ENCODE measurements at regions not wholly inside any gene's neighbourhood (a gene's known extent, or its start where the extent isn't known, plus 50 kb on each side); places are given as distances from the start of the nearest gene placed in this dataset.

DNA sequence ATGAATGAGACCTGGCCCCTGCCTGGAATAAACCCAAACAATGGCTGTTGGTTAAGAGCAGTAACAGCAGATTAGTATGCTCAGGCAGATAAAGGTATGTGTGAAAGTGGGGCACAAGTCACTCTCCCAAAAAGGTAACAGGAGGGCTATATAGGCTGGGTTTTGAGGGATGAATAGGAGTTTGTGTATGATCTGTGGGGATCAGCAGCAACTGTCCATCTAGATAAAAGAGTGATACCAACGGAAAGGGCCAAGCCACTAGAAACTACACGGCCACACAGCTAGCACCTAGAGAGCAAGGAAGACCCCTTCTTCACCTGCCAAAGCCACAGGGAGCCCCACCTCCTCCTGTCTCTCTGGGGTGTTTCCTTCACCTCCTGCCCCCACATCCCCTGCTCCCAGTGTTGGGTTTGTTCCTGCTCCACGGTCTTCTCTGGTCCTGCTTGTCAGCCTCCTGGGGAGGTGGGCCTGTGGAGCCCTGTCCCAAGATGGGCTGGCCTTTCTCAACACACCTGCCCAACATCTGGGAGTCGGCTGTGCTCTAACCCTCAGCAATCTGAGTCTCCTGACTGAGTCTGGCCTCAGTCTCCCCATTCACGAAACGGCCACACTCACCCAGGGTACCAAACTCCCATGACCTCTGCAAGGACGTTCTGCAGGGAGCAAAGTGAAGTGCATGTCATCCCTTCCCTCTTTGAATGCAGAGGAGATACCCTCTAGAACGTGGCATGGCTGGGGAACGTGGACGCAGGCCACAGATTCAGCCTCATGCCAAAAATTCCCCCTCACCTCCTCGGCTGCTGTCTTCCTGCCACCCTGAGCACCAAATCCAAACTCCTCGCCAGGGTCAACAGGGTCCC, 108.2 kb downstream of the NCOR2 start:
- no peak for DNase-seq (ENCODE audit: low spot score)

DNA sequence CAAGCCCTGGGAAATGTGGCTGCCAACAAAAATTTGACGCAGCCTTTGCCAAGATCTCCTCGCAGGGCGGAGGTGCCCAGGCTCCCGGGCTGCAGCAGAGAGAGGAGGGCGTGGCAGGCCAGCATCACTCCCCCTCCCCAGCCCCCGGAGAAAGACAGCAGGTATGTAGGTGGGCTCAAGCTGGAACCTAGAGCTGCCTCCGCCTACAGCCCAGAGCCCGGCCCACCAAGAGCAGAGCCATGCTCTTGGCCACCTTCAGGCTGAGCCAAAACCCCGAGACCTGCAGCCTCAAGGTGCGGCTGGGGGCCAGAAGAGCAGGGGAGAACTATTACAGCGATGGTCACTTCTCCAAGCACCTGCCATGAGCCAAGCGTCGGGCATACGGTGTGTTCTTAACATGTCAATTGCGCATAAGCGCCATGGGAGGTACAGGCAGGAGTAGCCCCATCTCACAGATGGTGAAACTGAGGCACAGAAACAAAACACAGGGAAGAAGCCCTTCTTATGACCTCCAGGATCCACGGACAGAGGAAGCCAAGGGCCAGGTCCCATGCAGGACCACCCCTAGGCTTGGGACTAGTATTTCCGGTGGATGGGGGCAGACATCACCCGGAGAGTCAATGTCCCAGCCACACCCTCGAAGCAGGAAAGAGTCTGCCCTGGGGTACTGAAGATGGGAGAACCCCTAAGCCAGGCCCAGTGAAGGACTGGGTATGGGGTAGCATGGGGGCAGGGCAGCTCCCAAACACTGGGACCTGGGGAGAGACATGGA, 109.0 kb downstream of the NCOR2 start:
- no peak for DNase-seq (ENCODE audit: low spot score)

DNA sequence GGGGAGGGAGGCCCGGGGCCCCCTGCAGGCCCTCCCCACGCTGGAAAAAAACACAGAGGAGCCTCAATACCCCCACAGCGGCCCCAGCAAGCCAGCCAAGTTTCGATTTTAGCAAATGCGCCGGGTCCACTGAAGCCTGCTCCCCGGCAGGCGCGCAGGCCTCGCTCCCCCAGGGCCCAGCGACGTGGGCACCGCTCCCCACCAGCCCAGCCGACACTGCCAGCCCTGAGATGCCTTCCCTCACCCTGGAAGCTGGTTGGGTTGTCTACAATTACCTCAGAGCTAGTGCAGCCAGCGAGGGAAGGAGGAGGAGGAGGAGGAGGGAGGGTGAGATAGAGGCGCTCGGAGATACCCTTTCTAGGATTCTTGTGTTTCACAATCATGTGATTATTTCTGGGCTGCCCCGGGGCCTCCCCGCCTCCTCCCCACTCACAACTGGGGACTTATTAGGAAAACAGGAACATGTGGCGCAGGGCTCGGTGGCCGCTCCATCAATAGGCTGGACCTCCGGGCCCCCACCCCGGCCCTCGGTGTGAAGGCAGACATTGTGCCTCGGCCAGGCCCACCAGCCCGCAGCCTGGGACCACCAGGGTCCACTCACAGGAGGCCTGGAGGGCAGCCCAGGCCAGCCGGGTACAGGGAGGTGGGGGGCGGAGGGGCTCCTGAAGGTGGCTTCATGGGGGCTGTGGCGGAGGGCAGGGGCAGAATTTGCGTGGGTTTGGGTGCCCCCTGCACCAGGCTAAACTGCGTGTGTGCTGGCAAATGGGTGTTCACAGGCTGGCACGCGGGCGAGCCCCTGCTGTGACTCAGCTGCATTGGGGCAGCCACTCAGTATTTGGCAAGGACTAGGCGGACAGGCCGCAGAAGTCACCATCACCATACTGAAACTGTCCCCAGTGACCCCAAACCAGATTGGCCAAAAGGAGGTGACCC, 109.9 kb downstream of the NCOR2 start:
- DNase-seq (ENCODE audit: low spot score): peak; percentile 32

DNA sequence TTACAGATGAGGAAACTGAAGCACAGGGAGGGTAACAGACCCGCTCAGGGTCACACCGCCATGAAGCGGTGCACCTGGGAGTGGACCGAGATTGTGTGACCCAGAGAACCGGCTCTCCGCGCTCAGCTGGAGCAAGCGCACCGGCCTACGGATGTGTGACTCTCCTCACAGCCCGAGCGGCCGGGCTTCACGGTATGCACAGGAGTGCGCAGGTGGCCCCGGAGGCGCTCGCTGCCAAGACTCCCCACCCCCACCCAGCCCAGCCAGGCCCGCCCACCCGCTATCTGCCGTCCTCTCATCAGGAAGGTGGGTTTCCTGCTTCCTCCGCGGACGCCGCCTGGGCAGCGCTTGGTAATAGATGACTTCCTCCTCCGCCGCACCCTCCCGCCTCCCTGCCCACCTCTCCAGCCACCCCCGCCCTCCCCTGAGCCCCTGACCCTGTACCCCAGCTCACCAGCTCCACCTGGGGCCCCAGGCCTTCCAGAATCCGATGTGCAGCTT, 110.7 kb downstream of the NCOR2 start:
- DNase-seq (ENCODE audit: low spot score): peak; percentile 53

DNA sequence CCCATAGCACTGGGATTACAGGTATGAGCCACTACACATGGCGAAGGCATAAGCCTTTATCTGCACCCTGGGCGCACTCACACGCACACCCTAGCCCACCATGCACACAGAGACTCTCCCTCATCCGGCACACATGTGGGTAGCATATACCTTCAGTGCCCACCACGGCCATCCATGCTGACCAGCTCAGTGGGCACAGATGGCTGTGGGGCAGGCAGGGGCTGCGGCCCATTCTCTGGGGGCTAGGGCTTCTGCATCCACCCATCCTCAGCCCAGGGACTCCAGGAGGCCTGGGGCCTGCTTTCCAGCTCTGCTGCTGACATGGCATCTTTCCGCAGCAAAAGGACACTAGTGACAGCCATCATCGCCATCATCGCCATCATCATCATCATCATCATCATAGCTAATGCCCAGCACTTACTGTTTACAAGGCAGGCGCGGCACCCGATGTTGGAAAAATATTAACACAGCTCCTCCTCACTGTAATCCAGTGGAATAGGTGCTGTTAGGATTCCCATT, 111.2 kb downstream of the NCOR2 start:
- no peak for DNase-seq (ENCODE audit: low spot score)

DNA sequence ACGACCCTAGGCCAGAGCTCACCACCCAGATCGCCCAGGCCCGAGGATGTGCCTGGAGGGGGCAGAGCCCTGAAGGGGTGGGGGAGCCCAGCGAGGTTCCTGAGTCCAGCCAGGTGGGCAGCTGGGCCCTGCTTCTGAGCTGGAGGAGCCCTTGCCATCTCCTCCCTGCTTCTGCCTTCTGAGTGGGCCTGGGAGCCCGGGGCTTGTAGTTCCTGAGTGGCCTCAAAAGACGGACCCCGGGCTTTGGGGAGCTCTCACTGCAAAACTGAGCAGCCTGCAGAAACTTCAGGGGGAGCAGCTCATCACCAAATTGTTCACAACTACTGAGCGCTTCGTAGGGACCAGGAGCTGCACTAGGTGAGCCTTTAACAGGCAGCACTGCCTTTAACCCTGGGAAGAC, 112.1 kb downstream of the NCOR2 start:
- DNase-seq (ENCODE audit: low spot score): no peak

DNA sequence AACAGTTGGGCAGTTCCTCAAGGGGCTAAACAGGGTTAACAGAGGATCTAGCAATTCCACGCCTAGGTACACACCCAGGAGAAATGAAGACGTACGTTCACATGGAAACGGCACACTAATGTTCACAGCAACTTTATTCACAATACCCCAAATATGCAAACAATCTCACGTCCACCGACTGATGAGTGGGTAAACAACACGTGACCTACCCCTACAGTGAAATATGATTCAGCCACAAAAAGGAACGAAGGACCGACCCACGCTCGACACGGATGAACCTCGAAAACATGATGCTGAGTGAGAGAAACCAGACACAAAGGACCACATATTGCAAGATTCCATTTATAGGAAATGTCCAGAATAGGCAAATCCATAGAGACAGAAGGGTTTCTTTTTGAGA, 112.7 kb downstream of the NCOR2 start:
- no peak for DNase-seq (ENCODE audit: low spot score)

DNA sequence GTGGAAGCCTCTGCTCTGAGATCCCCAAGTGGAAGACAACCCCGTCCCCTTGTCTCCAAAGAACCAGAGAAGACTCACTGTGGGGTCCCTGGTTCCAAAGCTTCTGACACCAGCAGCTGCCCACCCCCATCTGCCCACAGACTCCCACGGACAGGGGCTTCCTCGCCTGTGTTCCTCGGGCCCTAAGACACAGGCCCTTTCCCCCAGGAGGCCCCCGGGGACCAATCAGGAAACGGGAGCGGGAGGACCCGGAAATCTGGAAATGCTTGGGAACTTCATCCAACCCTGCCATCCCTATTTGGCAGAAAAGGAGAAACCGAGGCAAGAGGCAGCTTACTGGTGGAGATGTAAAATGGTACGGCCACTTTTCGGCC, 113.1 kb downstream of the NCOR2 start:
- no peak for DNase-seq (ENCODE audit: low spot score)

DNA sequence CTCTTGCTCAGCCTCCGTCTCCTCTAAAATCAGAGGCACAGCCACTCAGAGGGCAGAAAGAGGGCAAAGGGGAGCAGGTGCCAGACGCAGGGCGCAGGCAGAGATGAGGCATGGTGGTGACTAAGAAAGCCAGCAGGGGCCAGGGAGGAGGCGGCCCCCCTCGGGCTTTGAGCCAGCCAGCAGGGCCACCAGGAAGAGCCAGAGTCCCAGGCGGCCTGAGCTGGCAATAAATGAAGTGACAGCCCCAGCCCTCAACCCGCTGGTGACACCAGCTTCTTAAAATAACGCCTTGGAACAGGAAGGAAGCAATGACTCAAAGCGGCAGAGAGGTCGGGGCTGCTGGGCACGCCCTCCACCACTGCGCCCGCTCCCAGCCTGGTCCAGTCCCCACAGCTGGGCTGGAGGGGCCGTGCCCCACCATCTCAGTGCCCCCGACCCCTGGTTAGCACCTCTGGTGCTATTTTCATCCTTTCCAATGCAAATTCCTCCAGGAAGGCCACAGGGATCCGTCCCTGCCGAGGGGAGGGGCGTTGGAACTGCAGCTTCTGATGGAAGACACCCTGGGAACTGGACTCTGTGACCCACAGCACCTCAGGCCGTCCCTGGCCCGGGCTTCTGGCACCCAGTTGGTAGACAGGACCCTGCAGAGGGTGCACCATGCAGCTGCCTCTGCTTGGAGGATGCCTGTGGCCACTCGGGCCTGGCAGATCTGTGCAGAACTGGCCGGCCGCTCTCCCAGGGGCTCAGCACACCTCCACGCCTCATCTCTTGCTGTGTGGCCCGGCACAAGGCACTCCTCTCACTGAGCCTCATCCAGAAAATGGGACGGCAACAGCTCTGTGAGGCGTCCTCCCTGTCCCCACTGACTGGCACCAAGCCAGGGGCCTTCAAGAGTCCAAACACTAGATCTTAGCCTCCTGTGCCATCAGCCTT, 113.7 kb downstream of the NCOR2 start:
- peak; percentile 85 for DNase-seq (ENCODE audit: low spot score)

DNA sequence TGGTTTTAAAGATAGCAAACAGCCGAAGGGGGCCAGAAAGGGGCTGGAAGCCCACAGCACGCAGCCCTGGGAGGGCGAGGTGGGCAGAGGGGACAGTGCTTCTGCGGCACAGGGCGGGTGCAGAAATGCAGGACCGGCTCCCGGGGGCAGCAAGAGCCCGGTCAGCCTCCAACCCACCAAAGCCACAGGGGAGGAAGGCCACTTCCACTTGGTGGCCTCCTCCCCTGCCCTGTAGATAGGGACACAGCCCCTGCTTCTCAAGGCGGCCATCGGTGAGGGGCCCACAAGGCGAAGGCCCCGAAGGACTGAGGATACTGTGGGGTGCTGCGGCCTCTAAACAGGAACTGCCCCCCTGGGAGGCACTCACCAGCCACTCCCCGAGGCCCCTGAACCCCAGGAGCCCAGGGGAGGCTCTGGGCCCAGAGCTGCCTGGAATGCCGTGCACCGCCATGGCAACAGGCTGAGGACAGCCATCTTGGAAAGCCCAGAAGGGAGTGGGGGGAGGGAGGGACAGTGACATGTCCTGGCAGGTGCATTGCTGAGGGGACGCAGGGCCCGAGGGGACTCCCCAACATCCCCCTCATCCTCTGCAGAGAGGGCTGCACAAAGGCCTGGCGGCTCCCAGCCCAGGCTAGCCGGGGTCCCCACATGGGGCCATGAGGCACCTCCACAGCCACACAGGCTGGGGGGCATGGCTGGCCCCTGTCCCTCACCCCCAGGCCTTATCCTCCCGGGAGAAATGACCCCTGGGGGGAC, 114.7 kb downstream of the NCOR2 start:
- no peak for DNase-seq (ENCODE audit: low spot score)

DNA sequence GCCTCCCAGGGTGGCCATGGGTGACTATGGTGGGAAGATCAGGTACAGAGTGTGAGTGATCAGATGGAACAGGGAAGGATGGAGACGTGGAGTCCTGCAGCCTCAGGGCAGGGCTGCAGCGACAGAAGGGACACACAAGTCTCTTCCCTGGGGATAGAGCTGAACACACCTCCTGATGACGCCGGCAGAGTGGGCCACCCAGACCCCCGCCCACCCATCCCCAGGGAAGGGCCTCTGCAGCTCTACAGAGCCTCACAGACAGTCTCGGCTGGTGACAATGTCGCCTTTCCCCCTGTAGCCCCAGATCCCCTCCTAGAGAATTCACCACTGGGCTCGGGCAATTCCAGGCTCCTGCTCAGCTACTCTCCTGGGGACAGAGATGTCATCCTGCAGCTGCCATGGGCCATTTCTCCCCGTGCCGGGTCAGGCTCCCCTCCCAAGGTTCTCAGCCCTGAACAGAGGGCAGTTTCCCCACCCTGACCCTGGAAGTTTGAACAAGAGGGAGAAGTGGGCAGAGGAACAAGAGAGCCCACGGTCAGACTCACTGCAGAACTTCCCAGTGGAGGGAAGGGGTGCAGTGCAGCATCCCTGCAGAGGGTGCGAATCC, 115.7 kb downstream of the NCOR2 start:
- DNase-seq (ENCODE audit: low spot score): no peak

DNA sequence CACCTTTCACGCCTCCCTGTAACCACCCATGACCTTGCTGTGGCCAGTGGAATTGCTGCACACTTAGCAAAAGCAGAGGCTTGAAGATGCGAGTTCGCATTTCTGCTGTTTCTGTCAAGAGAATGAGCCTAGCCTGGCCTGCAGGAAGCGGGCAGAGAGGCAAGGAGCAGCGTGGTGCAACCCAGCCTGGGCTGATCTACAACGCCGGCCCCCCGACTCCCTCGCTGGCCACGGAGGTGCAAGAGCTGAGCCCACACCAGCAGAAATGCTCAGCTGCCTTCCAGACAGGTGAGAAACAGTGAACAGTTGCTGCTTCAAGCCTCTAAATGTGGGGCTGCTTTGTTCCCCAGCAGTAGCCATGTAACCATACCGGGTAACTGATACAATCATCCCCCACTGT, 116.4 kb downstream of the NCOR2 start:
- DNase-seq (ENCODE audit: low spot score): no peak

DNA sequence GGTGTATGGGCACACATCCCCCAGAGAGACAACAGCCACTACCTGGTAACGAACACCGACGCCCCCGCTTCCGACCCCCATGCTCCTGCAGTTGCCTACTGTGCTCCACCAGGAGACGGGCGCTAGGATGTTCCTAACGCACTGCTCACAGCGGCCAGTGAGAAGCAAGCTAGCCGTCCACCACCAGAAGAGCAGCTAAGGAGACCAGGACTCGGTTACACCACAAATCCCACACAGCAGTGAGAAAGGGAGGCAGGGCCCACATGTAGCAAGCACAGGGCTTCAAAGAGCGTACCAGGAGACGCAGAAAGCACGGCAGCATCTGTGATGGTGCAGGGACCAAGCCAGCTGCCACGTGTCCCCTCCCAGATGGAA, 117.0 kb downstream of the NCOR2 start:
- no peak for DNase-seq (ENCODE audit: low spot score)

DNA sequence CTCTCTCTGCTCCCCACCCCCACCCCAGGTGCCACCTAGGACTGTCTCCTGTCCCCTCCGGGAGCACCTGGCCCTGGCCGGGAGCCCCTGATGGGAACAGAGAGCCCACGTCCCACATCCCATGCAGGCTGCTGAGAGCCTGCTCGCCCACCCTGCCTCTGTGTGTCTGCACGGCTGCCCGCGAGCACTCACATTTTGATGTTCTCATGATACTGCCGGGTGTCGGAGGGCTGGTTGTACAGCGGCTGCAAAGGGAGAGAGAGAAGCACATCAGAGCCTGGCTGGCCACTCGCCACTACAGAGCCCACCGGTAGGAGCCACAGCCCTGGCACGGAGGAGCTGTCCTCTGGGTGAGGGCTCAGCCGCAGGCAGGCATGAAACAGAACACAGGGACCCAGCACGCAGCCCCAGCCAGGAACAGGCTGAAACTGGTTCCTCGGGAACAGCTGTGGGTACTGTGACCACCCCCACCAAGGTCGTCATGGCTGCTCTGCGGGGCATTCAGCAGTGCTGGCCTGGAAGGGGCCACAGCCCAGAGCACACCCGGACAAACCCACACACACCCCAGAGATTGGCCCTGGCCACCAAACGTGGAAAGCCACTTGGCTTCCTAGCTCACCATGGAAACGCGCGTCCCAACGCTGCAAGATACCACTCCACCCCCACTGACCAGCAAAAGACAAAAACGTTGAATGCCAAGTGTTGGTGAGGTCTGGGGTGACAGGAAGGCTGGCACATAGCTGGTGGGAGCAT, 117.6 kb downstream of the NCOR2 start:
- DNase-seq (ENCODE audit: low spot score): no peak

DNA sequence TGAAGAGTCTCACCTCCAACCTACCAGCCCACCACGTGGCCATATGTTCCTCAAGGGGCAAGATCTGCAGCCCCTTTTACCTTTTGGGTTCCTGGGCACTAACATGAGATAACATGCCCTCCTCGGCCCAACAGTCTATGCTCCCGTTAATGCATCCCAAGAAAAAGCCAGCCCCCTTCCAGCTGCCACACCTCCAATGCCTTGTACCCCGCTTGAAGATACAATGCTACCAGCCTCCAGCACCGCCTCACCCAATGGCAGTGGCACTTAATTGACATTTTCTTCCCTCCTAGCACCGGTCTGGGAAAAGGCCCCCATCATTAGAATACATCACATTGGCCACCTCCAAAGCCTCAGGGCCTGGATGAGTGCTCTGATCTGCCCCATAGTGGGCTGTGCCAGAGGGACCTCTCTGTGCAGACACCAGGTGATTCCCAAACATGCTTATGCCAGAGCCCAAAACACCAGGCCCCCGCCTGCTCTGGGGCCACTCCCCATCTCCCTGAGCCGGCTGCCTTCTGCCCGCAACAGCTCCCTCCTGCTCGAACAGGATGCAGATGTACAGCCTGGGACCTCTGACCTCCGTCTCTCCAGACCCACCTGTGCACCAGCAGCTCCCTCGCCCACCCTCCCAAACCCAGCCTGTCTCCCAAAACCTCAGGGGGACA, 118.3 kb downstream of the NCOR2 start:
- no peak for DNase-seq (ENCODE audit: low spot score)

DNA sequence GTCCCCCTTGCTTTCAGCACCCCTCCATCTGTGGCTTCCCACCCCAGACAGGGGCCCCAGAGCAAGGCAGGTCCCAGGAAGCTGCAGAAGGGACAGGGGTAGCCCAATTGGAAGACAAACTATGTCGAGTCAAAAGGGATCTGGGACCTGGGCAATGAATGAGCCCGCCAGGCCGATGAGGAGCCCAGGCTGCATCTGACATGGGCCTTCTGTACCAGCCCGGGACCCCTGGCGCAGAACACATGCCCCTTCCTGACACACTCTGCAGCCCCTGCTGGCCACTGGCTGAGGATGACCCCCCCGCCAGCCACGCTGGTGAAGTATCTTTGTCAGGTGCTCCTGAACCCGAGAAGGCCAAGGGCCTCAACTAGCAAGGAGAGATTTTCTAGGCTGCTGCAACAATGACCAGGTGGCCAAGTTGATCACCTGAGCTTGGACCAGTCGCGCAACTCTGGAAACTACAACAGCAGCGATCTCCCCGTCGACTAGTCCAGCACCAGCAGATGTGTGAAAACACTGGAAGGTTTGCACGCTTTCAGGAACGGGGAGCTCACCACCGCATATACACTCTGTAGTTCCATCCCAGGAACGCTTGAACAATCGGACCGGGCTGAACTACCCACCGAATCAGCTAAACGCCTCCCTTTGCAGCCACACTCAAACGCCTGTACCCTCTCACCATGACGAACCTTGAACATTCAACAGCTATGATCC, 119.0 kb downstream of the NCOR2 start:
- no peak for DNase-seq (ENCODE audit: low spot score)

DNA sequence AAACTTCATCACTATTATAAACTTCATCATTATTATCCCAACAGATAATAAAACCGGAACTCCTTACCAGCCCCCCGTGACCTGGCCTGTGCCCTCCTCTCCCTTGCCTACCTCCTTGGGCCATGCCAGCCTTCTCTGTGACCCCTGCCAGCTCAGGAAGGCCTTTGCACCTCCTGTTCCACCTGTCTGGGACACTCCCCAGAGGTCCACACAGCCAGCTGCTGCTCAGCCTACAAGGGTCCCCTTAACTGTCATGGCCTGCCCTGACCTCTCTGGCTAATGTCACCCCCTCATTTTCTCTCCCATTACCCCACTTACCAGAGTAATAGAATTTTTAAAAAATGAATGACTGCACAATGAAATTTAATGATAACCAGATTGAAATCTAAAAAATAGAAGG, 121.0 kb downstream of the NCOR2 start:
- no peak for DNase-seq (ENCODE audit: low spot score)

DNA sequence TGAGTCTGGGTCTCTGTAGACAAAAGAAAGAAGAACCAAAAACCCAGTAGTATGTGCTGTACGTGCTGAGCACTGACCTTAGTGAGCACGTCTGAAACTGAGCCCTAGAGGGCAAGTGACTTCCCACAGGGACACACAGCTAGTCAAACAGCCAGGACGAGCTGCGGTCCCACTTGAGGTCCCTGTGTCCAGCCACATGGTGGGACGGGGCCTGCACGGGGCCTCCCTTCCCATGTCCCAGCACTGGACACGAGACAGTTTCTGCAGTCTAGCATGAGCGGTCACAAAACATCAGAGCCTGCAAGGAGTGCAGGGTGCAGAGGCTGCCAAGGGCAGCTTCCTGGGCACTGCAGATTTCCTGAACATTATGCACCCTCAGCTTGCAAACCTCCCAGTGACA, 121.6 kb downstream of the NCOR2 start:
- DNase-seq (ENCODE audit: low spot score): no peak
